GM19455 (cell line): ENCODE measurements at regions not wholly inside any gene's neighbourhood (a gene's known extent, or its start where the extent isn't known, plus 50 kb on each side); places are given as distances from the start of the nearest gene placed in this dataset.

Source experiments
- ATAC-seq: cut with Tn5 transposase; IDR thresholded peaks from one replicate; pipeline ENCODE4 v1.9.1; 2021; ENCODE audit not compliant: unreplicated experiment

DNA sequence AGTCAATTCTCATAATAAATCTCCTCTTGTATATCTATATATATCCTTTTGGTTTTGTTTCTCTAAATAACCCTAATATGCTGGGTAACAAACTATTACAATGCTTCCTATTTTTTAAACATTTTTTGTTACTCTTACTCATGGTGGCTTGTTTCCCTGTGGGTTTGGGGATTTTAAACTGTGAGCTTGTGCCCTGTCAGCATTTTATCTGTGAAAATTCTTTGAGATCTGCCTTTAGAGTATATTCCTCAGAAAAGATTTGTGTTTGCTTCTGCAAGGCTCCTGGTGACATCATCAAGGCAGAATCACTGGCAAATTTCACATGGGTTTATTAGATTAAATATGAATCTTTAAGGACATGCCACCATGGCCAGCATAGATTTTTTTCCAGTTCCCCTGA, 273.6 kb downstream of the LRFN2 start:
- ATAC-seq: no peak

DNA sequence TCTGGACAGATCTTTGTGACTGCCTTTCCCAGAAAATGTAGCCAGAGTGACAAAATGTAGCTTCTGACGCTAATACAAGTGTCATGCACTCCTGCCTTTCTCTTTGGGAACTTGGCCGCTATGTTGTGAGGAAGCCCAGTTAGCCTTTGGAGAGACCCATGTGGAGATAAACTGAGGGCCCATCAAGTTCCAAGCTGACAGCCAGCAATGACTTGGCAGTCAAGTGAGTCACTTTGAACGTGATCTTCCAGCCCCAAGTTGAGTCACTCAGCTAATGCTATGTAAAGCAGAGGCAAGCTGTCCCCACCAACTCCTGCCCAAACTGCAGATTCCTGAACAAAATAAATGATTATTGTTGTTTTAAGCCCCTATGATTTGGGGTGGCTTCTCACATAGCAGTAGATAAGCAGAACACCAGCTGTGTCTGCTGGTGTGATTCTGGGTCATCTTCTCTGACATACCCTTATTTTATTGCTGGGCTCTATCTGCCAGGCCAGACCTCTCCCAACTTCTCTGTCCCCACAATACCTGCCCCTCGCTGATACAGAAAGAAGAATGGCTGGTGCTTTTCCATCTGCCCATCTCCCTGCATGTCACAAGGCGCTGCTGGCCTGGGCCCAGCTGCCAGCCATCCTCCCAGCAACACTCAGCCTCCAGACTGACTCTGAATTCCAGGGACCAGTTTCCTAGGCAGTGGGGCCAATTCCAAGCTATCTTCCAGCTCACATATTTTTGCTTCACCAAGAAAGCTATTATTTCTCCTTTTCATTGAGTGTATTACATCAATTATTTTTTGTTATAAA, 274.8 kb downstream of the LRFN2 start:
- ATAC-seq: no peak

DNA sequence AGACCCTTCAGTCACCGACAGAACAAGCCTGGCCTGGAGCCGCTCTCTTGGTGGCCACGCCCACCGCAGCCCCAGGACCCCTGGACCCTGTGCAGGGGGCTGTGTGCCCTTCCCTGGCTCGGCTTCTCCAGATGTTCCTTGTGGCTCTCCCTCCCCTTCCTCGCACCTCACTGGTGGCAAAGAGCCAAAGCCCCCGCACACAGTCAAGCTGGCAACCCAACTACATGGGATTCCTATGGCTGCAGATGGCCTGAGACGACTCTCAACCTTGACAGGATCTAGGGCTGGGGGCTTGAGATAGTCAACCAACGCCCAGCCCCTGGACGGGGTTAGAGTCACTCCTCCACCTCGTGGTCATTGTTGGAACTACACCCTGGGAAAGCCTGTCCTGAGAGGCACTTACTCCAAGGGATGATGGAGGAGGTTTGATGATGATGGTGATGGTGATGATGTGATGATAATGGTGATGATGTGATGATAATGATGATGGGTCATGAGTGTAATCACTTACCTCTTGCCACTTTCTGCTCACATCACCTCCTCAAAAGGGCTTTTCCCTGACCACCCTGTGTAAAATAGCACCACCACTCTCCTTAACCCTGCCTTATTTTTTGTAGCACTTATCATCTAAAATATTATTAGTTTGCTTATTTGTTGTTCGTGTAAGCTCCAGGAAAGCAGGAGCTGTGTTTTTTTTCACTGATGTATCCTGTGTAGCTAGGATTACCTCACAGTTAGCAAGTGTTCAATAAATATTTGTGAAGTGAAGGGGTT, 278.4 kb downstream of the LRFN2 start:
- ATAC-seq: no peak

DNA sequence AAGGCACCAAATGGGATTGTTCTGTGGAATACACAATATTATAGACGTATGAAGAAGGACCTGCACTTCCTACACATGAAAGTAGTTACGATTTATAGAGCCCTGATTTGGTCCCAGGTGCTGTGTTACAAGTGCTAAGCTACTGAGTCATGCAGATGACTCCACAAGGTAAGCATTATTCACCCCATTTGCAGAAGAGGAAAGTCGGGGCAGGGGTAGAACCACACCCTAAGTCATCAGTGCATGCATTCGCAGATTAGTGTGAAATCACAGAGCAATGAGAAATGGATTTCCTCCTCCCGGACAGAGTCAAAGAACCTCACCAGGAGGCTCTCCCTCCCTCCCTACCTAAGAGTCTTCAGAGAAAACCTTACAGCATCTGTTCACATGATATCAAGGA, 279.5 kb downstream of the LRFN2 start:
- no peak for ATAC-seq

- ATAC-seq: no peak
Observed at GRCh38 chr6:40302856-40303454, 284.2 kb downstream of the LRFN2 start.

DNA sequence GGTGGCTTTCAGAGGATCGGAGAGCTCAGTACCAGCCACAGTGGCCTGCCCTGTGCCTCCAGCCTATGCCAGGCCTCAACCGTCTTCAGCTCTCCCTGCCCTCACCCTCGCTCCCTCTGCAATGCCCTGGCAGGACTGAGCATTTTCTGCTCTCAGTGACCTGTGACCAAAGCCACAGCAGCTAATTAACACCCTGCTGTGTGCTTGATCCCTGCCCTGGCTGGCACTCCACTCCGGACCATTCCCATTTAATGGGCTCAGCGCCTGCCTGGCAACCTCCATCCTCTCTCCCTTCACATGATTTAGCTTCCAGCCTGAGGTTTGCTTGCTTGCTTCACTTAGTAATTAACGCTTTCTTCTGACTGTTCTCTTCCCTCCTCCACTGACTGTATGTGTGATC, 287.5 kb downstream of the LRFN2 start:
- ATAC-seq: no peak

- no peak for ATAC-seq
Observed at GRCh38 chr6:40298207-40298606, 289.0 kb downstream of the LRFN2 start.

DNA sequence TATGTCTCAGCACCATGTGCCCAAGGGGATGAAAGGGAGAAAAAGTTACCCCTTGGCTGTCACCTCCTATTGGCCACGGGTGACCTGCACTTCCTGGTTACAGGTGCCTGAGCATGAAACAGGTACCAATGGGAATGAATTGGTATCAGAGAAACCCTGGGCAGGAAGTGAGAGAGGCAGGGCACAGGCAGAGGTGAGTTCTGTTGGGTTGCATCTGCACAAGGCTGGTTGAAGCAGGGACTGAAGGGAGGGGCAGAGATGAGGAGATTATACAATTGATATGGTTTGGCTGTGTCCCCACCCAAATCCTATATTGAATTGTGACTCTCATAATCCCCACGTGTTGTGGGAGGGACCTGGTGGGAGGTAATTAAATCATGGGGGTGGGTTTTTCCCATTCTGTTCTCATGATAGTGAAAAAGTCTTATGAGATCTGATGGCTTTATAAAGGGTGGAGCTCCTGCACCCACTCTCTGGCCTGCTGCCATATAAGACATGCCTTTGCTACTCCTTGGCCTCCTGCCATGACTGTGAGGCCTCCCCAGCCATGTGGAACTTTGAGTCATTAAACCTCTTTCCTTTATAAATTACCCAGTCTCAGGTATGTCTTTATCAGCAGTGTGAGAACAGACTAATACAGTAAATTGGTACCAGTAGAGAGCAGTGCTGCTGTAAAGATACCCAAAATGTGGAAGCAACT, 291.8 kb downstream of the LRFN2 start:
- ATAC-seq: no peak

DNA sequence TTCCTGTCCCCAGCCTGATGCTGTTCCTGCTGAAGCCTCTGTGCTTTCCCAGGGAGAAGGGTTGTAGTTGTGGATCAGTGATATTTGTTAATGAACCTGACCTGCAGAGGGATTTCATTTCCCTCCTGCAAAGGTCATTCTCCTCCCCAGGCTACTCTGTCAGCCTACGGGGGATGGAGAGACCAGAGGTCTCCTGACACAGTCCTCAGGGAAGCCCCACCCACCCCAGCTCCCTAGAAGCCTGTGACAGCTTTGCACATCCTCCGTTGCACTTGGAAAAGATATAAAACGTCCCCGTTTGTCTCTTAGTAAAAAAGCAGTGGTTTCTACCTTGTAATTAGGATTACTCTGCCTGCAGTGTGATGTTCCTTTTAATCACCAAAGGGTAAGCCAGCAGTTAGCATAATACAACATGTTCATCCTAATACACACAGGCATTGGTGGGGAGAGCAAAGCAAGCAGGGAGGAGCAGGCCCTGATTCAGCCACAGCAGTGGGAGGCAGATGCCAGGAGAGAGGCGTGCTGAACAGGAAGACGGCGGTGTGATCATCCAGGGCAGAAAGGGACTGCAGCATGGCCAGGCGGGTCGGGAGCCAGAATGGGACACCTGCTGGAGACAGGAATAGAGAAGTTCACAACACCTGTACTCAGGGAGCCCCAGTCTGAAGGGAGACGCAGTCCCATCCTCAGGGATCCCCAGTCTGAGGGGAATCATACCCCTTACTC, 293.5 kb downstream of the LRFN2 start:
- ATAC-seq: no peak

DNA sequence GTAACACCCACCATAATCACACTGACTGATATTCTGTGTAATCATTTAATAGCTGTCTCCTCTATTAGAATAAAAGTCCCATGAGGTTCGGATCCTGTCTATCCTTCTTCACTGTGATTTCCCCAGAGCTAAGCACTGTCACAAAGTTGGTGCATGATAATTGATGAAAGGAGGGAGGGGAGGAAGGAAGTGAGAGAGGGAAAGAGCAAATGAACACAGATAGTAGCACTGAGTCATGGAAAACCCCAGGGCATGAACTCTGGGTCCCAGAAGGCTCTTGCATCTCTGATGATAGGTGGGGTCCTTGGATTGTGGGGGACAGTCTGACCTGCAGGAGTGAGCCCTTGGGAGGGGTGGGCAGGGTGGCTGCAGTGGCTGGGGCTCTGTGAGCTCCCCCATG, 294.1 kb downstream of the LRFN2 start:
- ATAC-seq: no peak

DNA sequence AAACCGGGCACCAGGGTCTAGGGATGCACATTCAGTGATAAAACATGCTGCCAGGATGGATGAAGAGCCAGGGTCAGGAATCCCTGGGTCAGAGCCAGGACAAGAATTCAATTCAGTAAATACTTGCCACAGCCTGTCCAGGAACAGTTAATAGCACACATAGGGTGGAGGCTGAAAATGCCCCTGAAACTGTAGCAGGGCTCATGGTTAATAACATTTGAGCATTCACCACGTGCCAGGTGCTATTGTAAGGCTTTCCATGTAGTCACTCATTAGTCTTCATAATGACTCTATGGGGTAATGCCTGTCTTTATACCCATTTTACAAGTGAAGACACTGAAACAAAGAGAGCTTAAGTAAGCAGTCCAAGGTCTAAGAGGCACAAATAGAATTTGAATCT, 296.3 kb downstream of the LRFN2 start:
- no peak for ATAC-seq

GRCh38 chr6:40288919-40289318, 298.2 kb downstream of the LRFN2 start:
- no peak for ATAC-seq

DNA sequence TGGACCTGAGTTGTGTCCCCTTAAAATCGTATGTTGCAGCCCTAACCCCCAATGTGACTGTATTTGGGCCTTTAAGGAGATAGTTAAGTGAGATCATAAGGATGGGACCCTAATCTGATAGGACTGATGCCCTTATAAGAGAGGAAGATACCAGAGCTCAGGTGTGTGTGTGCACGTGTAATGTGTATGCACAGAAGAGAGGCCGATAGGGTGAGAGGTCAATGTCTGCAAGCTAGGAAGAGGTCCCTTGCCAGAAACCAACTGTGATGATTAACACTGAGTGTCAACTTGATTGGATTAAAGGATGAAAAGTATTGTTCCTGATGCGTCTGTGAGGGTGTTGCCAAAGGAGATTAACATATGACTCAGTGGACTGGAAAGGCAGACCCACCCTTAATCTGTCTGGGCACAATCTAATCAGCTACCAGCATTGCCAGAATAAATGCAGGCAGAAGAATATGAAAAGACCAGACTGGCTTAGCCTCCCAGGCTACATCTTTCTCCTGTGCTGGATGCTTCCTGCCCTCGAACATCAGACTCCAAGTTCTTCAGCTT, 299.8 kb downstream of the LRFN2 start:
- ATAC-seq: no peak

- no peak for ATAC-seq
Observed at GRCh38 chr6:40286721-40287120, 300.4 kb downstream of the LRFN2 start.

GRCh38 chr6:40285996-40286395, 301.2 kb downstream of the LRFN2 start:
- no peak for ATAC-seq

DNA sequence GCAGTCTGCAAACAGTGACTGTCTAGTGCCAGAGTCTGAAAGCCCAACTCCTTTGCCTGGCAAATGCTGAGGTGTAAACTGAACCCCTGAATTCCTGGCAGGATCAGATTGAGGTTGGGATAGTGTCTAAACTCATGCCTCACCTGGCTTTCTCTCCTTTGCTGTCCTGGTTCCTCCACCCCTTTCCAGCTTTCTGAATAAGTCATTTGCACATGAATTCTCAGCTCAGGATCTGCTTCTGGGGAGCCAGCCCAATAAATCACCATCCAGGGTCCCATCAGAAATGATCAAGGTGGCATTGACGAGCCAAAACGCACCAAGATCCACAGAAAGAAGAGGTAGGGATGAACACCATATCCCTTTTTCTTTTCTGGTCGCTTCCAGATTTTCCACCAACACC, 301.6 kb downstream of the LRFN2 start:
- no peak for ATAC-seq

DNA sequence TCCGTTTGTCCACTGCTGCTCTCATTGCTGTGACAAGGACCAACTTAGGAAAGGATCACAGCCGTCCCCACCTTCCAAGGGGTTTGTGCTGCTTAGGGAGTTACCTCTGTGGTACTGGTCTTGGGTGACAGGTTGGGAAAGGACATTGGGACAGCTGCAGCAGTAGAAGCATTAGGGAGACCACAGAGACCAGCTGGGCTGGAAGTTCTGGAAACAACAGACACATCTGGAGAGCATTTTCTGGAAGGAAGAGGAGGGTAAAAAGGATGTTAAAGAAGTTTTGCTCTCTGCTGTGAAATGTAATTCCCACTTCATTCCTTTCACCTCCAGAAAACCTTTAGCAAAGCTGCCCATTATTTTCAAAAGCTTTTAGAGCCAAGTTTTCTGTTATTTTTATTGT, 304.2 kb downstream of the LRFN2 start:
- no peak for ATAC-seq

- ATAC-seq: no peak
Observed at GRCh38 chr6:40281402-40281801, 305.8 kb downstream of the LRFN2 start.

GRCh38 chr6:40280231-40280630, 306.9 kb downstream of the LRFN2 start:
- no peak for ATAC-seq

GRCh38 chr6:40276141-40276540, 311.0 kb downstream of the LRFN2 start:
- no peak for ATAC-seq

- no peak for ATAC-seq
Observed at GRCh38 chr6:40274058-40274457, 313.1 kb downstream of the LRFN2 start.
